ENCODE measurements at regions not wholly inside any gene's neighbourhood (a gene's known extent, or its start where the extent isn't known, plus 50 kb on each side); places are given as distances from the start of the nearest gene placed in this dataset.

DNA sequence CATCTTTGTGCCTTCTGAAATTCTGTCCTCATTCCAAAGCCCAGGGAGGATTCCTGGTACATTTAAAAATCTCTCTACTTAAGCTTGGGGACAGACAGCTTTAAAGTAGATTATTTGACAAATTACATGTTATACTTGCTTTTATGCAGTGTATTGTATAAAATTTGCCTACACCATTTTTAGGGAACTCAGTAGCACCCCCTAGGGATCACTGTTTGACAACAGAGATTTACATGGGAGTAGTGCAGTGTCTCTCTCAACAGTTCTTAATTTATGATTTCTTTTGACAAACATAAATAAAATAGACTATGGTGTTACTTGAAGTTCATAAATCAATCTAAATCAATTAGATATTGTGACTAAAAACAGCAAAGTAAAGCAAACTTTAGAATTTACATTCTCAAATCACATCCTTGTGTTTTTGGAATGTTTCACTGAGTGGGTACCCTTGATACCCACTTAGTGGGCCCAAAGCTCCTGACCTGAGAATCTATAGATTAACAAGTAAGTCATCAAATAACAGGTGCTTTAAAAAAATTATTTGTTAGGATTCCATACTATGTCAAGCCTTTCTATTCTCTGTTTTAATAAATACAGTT is 428.8 kb downstream of the DYNC2H1 start:
- no peak for DNase-seq

DNA sequence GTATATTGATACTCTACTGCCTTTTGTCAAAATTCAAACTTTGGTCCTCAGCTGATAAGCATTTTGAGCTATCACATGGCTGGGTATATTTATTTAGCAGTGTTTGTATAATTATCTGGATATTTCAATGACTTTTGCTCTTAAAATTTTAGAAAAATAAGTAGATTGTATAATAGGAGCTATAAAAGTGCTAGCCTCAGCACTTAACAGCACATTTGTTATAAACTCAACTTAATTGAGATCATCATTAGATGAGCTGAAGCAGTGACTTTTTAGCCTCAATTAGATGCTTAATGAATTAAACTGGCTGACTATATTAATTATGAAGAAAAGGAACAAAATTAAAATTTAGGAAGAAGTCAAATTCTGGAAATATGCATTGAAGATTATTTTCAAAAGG is 429.9 kb downstream of the DYNC2H1 start:
- intact Hi-C loops (cut with DNase I), result no loop called here

More for the DNA sequence above, 428.8 kb downstream of the DYNC2H1 start:
- no peaks in the 10 kb centered on the region for H3K4me1 ChIP-seq
- H3K27ac ChIP-seq, result no peak overlapping the region
- intact Hi-C loops (cut with DNase I), result no loop called here
- no peaks in the 10 kb centered on the region for H3K36me3 ChIP-seq
- no peaks in the 10 kb centered on the region for H3K27me3 ChIP-seq
- H3K4me3 ChIP-seq, result no peak overlapping the region
- peaks cover 0 to 4% (median 0%) of the 10 kb centered on the region in 4 donors for H3K9me3 ChIP-seq
- TF ChIP-seq EP300 (IDR thresholded peaks at IDR 0.05) (no peak), POLR2A (IDR thresholded peaks at IDR 0.05) (no peak), POLR2AphosphoS5 (IDR thresholded peaks at IDR 0.05) (no peak)
- TF ChIP-seq, protein P1, sequence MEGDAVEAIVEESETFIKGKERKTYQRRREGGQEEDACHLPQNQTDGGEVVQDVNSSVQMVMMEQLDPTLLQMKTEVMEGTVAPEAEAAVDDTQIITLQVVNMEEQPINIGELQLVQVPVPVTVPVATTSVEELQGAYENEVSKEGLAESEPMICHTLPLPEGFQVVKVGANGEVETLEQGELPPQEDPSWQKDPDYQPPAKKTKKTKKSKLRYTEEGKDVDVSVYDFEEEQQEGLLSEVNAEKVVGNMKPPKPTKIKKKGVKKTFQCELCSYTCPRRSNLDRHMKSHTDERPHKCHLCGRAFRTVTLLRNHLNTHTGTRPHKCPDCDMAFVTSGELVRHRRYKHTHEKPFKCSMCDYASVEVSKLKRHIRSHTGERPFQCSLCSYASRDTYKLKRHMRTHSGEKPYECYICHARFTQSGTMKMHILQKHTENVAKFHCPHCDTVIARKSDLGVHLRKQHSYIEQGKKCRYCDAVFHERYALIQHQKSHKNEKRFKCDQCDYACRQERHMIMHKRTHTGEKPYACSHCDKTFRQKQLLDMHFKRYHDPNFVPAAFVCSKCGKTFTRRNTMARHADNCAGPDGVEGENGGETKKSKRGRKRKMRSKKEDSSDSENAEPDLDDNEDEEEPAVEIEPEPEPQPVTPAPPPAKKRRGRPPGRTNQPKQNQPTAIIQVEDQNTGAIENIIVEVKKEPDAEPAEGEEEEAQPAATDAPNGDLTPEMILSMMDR (IDR thresholded peaks at IDR 0.05), result no peak

DNA sequence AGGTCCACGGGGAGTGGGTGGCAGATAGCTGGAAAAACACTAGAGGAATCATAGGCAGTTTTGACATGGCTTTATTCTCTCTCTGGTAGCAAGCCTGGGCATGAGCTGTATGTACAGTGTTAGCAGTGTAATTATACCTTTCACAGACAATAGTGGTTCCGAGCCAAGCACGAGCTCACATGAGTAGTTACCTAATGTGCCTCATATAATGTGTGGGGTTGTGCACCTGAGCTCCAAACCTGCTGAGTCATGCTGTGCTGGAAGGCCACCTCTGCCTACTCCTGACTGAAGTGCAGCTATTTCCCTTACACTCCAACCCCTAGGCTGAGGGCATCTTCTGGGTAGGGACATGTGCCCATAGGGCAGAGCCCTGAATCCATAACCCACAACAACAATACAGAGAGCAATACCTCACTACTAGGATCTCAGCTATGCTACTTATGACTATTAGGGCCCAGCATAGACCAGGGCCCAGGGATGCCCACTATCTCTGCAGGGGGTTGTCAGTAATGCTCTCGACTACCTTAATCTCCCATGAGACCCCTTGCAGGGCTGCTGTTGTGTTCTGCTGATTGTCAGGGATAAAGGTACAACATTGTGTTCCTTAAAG is 432.1 kb downstream of the DYNC2H1 start:
- 80 to 86% methylated on average over 4 of the region's 4 CpGs for WGBS, 2 donors
- peaks cover 0 to 4% (median 0%) of the 10 kb centered on the region in 4 donors for H3K9me3 ChIP-seq
- H3K27ac ChIP-seq, result no peak overlapping the region
- TF ChIP-seq POLR2A (IDR thresholded peaks at IDR 0.05) (no peak), EP300 (IDR thresholded peaks at IDR 0.05) (no peak), POLR2AphosphoS5 (IDR thresholded peaks at IDR 0.05) (no peak)
- TF ChIP-seq, protein P1 (IDR thresholded peaks at IDR 0.05), result no peak
- no peaks in the 10 kb centered on the region for H3K27me3 ChIP-seq
- H3K36me3 ChIP-seq, result no peaks in the 10 kb centered on the region
- no peak for DNase-seq
- intact Hi-C loops (cut with DNase I), result no loop called here
- no peaks in the 10 kb centered on the region for H3K4me1 ChIP-seq
- no peak overlapping the region for H3K4me3 ChIP-seq

More for the DNA sequence above, 429.9 kb downstream of the DYNC2H1 start:
- no peak overlapping the region for H3K4me3 ChIP-seq
- H3K27ac ChIP-seq, result no peak overlapping the region
- TF ChIP-seq EP300 (IDR thresholded peaks at IDR 0.05) (no peak), POLR2AphosphoS5 (IDR thresholded peaks at IDR 0.05) (no peak), POLR2A (IDR thresholded peaks at IDR 0.05) (no peak)
- TF ChIP-seq, protein P1 (IDR thresholded peaks at IDR 0.05), result no peak
- no peaks in the 10 kb centered on the region for H3K27me3 ChIP-seq
- no peaks in the 10 kb centered on the region for H3K36me3 ChIP-seq
- peaks cover 0 to 4% (median 0%) of the 10 kb centered on the region in 4 donors for H3K9me3 ChIP-seq
- DNase-seq, result no peak
- no peaks in the 10 kb centered on the region for H3K4me1 ChIP-seq

DNA sequence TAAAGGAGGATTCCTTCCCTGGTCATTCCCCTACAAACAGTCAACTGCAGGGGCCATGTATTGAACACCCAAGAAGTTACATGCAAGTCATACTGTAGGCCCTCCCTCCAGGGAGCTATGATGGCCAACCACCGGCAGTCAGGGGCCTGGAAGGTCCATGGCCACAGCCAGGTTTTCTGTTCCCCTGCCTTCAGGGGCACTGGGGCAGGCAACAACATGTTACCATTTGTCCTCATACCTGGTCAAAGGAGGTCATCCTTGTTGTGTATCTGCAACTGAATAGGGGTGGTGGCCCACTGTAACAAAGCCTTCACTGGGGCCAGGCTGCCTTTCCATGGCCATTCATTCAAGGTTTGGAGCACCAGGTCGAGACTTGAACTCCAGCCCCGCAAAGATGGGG is 433.6 kb downstream of the DYNC2H1 start:
- Histone ChIP-seq H3K4me3 (no peak overlapping the region), H3K9me3 (peaks cover 0 to 4% (median 0%) of the 10 kb centered on the region in 4 donors), H3K36me3 (no peaks in the 10 kb centered on the region), H3K27ac (no peak overlapping the region), H3K27me3 (no peaks in the 10 kb centered on the region), H3K4me1 (no peaks in the 10 kb centered on the region)
- intact Hi-C loops (cut with DNase I), result no loop called here
- no peak for DNase-seq
- WGBS, 2 donors, result 76 to 88% methylated on average over 3 of the region's 3 CpGs
- no peak for TF ChIP-seq EP300 (IDR thresholded peaks at IDR 0.05)
- no peak for TF ChIP-seq POLR2A (IDR thresholded peaks at IDR 0.05)
- TF ChIP-seq, protein P1 (IDR thresholded peaks at IDR 0.05), result no peak
- TF ChIP-seq POLR2AphosphoS5 (IDR thresholded peaks at IDR 0.05), result no peak
